Right lobe of liver (tissue), 6 donors: ENCODE measurements at regions not wholly inside any gene's neighbourhood (a gene's known extent, or its start where the extent isn't known, plus 50 kb on each side); places are given as distances from the start of the nearest gene placed in this dataset.

ENCODE experiments used
- ATAC-seq, 4 donors: fragments of 200-7000 bp; cut with Tn5 transposase; one replicate each; pipeline ENCODE4 v1.9.1; 2020; ENCODE audit warnings: mild to moderate bottlenecking in 4 of 4, moderate library complexity in 4 of 4
- DNase-seq, 3 donors: peaks; one replicate each; pipeline ENCODE4 v3.0.0-alpha.2; 2020
- H3K27ac ChIP-seq, 3 donors: fragments of 200-600 bp; one replicate each; pipeline ENCODE4 v1.8.0; 2022
- H3K27me3 ChIP-seq, 2 donors: fragments of 200-600 bp; one replicate each; pipeline ENCODE4 v1.8.0; 2022
- H3K36me3 ChIP-seq, 4 donors: fragments of 200-600 bp; sonication (generic) in 1 of 4; one replicate each; pipeline versions ENCODE4 v1.5.1 to v1.8.0; 2017 to 2022; ENCODE audit warnings: control low read depth in 1 of 4
- H3K4me1 ChIP-seq, 4 donors: fragments of 200-600 bp; sonication (generic) in 1 of 4; one replicate each; pipeline versions ENCODE4 v1.5.1 to v1.8.0; 2017 to 2022; ENCODE audit warnings: control low read depth in 1 of 4
- H3K4me3 ChIP-seq, 3 donors: fragments of 200-600 bp; one replicate each; pipeline ENCODE4 v1.8.0; 2022
- H3K9me3 ChIP-seq, 4 donors: fragments of 200-600 bp; sonication (generic) in 1 of 4; one replicate each; pipeline versions ENCODE4 v1.5.1 to v1.8.0; 2017 to 2022; ENCODE audit warnings: control low read depth in 1 of 4
- POLR2A ChIP-seq: fragments of 450-650 bp; IDR thresholded peaks from one replicate; pipeline ENCODE4 v1.6.1; 2017; ENCODE audit warnings: antibody characterized with exemption, mild to moderate bottlenecking
- WGBS: methylation state at CpG from one replicate; pipeline ENCODE4 v1.1.6; 2018; ENCODE audit warnings: low coverage, low lambda C conversion rate; ENCODE audit not compliant: insufficient coverage; ENCODE audit errors: missing lambda C conversion rate; 5-methylcytosine and 5-hydroxymethylcytosine counted together
- intact Hi-C, 2 donors: fragments of 100-400 bp; cut with DNase I; formaldehyde crosslinking; loops; one replicate each; pipeline versions ENCODE4 v1.11.2 to v1.14.1; 2022
- TF ChIP-seq, protein P1 (sequence below), 4 donors: fragments of 200-600 bp in 3 of 4; fragments of 450-650 bp in 1 of 4; IDR thresholded peaks; one replicate each; pipeline versions ENCODE4 v1.5.1 to v1.8.0; 2016 to 2022; ENCODE audit warnings: antibody characterized with exemption in 4 of 4, mild to moderate bottlenecking in 2 of 4
- donor health status: DM: no; HTN: yes; CAD: no.
- donor health status: DM: no; HTN: no; CAD: no.
- donor health status: DM: no; HTN: no; CAD: no.
- donor health status: DM: no; HTN: yes; CAD: no.
- donor health status: DM: no; HTN: yes; CAD: no.

DNA sequence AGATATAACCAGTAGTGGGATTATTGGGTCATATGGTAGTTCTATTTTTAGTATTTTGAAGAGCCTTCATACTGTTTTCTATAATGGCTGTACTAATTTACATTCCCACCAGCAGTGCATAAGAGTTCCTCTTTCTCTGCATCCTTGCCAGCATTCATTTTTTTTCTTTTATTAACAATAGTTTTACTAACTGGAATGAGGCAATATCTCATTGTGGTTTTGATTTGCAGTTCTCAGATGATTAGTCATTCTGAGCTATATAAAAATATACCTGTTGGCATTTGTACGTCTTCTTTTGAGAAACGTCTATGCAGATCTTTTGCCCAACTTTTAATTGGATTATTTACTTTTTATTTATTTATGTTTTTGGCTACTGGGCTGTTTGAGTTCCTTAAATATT, 1579.3 kb upstream of the CDH6 start:
- H3K27ac ChIP-seq: no peak overlapping the region
- H3K4me3 ChIP-seq: no peak overlapping the region
- intact Hi-C loops: no loop called here
- H3K27me3 ChIP-seq: no peaks in the 10 kb centered on the region
- ATAC-seq: no peak
- 35% methylated on average over 2 of the region's 2 CpGs for WGBS
- TF ChIP-seq, protein P1, sequence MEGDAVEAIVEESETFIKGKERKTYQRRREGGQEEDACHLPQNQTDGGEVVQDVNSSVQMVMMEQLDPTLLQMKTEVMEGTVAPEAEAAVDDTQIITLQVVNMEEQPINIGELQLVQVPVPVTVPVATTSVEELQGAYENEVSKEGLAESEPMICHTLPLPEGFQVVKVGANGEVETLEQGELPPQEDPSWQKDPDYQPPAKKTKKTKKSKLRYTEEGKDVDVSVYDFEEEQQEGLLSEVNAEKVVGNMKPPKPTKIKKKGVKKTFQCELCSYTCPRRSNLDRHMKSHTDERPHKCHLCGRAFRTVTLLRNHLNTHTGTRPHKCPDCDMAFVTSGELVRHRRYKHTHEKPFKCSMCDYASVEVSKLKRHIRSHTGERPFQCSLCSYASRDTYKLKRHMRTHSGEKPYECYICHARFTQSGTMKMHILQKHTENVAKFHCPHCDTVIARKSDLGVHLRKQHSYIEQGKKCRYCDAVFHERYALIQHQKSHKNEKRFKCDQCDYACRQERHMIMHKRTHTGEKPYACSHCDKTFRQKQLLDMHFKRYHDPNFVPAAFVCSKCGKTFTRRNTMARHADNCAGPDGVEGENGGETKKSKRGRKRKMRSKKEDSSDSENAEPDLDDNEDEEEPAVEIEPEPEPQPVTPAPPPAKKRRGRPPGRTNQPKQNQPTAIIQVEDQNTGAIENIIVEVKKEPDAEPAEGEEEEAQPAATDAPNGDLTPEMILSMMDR (IDR thresholded peaks at IDR 0.05): no peak
- TF ChIP-seq POLR2A: no peak
- no peak for DNase-seq
- no peaks in the 10 kb centered on the region for H3K36me3 ChIP-seq
- no peaks in the 10 kb centered on the region for H3K4me1 ChIP-seq
- no peaks in the 10 kb centered on the region for H3K9me3 ChIP-seq

DNA sequence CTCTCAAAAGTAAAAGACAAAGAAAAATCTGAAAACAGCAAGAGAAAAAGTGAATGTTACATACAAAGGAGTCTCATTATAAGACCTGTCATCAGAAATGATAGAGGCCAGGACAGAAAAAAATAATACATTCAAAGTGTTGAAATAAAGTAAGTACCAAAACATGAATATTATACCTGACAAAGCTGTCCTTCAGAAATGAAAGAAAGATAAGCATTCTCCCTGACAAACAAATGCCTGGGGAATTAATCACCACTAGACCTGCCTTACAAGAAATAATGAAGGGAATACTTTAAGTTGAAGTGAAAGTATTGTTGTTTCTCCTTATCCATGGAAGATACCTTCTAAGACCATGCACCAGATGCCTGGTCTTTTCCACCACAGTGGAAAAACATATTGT, 1605.2 kb upstream of the CDH6 start:
- Histone ChIP-seq H3K27me3 (no peaks in the 10 kb centered on the region), H3K9me3 (no peaks in the 10 kb centered on the region), H3K27ac (no peak overlapping the region), H3K36me3 (no peaks in the 10 kb centered on the region), H3K4me3 (no peak overlapping the region), H3K4me1 (no peaks in the 10 kb centered on the region)
- DNase-seq (no peak), ATAC-seq (no peak)
- intact Hi-C loops: no loop called here
- TF ChIP-seq, protein P1 (IDR thresholded peaks at IDR 0.05): no peak
- TF ChIP-seq POLR2A: no peak

DNA sequence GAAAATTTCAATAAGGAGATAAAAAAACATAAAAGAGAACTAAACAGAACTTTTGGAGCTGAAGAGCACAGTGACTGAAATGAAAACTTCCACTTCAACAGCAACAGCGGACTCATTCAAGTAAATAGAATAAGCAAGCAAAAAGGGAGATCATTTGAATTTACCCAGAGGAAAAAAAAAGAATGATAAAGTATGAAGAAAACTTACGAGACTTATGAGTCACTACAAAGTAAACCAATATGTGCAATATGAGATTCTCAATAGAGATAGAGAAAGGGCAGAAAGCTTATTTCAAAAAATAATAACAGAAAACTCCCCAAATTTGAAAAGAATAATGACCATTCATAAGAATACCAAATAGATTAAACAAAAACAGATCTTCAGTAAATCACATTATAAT, 1605.7 kb upstream of the CDH6 start:
- Histone ChIP-seq H3K4me1 (no peaks in the 10 kb centered on the region), H3K36me3 (no peaks in the 10 kb centered on the region), H3K27me3 (no peaks in the 10 kb centered on the region), H3K4me3 (no peak overlapping the region), H3K27ac (no peak overlapping the region), H3K9me3 (no peaks in the 10 kb centered on the region)
- 61% methylated on average over 2 of the region's 2 CpGs for WGBS
- no peak for ATAC-seq
- DNase-seq: no peak
- TF ChIP-seq, protein P1 (IDR thresholded peaks at IDR 0.05): no peak
- no peak for TF ChIP-seq POLR2A
- intact Hi-C loops: no loop called here

DNA sequence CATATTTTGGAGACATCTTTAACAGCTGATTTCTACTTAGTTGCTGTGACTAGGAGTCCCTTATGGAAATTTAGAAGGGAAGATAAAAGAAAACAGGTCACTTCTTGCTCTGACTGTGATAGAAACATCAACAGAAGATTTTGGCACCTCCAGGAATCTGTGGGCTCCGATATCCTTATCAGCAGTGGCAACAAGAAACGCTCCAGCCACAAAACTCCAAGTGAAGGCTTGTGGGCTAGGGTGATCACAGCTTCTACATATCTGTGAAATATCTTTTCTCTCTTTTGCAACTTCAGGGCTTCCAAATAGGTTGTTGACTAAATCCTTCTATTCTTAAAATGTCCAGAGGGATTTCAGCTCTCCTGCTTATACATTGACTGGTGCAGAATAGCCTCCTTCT, 1625.5 kb upstream of the CDH6 start:
- intact Hi-C loops: no loop called here

DNA sequence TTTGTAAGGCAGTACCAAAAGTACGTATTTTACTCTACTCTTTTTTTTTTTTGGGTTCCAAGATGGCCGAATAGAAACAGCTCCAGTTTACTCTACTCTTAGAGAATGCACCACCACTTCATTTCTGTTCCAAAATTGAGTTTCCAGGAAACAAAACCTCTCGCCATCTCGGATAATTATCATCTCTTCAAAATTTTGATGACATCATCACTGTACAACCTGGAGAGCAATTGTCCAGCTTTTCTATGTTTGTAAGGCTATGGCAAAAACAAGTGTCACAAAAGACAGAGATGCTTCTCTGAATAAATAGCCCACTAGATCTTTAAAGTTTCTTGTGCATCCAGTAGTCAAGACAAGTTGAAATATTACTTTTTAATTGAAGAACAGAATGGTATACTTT, 1631.9 kb upstream of the CDH6 start:
- TF ChIP-seq POLR2A: no peak
- TF ChIP-seq, protein P1 (IDR thresholded peaks at IDR 0.05): no peak
- DNase-seq (no peak), ATAC-seq (no peak)
- no peaks in the 10 kb centered on the region for H3K36me3 ChIP-seq
- H3K4me3 ChIP-seq: no peak overlapping the region
- H3K27me3 ChIP-seq: no peaks in the 10 kb centered on the region
- H3K4me1 ChIP-seq: no peaks in the 10 kb centered on the region
- no peak overlapping the region for H3K27ac ChIP-seq
- no peaks in the 10 kb centered on the region for H3K9me3 ChIP-seq
- WGBS: 48% methylated on average over 4 of the region's 4 CpGs
- intact Hi-C loops: no loop called here

More for the DNA sequence above, 1625.5 kb upstream of the CDH6 start:
- no peak for TF ChIP-seq POLR2A
- TF ChIP-seq, protein P1 (IDR thresholded peaks at IDR 0.05): no peak
- WGBS: 29% methylated on average over 2 of the region's 2 CpGs
- Histone ChIP-seq H3K36me3 (no peaks in the 10 kb centered on the region), H3K27ac (no peak overlapping the region), H3K4me3 (no peak overlapping the region), H3K27me3 (no peaks in the 10 kb centered on the region), H3K4me1 (no peaks in the 10 kb centered on the region), H3K9me3 (no peaks in the 10 kb centered on the region)
- DNase-seq (no peak), ATAC-seq (no peak)
